ENCODE measurements at regions not wholly inside any gene's neighbourhood (a gene's known extent, or its start where the extent isn't known, plus 50 kb on each side); places are given as distances from the start of the nearest gene placed in this dataset.

- ATAC-seq: no peak
- Mint-ChIP-seq H3K27ac (no peak overlapping the region), H3K9me3 (peaks cover 15% of the 10 kb centered on the region), H3K4me1 (ENCODE audit: low read depth in 2 of 2) (no peaks in the 10 kb centered on the region), H3K36me3 (no peaks in the 10 kb centered on the region), H3K4me3 (no peak overlapping the region), H3K27me3 (no peaks in the 10 kb centered on the region)
- no peak for DNase-seq (ENCODE audit: low spot score)
These were observed 668.6 kb downstream of the SORCS1 start for GRCh38 chr10:106495931-106496330.

- Mint-ChIP-seq H3K4me1 (ENCODE audit: low read depth in 2 of 2) (no peaks in the 10 kb centered on the region), H3K27ac (no peak overlapping the region), H3K27me3 (no peaks in the 10 kb centered on the region), H3K9me3 (peaks cover 17% of the 10 kb centered on the region), H3K4me3 (no peak overlapping the region), H3K36me3 (no peaks in the 10 kb centered on the region)
- DNase-seq (ENCODE audit: low spot score) (no peak), ATAC-seq (no peak)
These were observed 670.8 kb downstream of the SORCS1 start for GRCh38 chr10:106493751-106494150.

GRCh38 chr10:106493226-106493625 is 671.3 kb downstream of the SORCS1 start:
- H3K27ac Mint-ChIP-seq: no peak overlapping the region
- no peaks in the 10 kb centered on the region for H3K4me1 Mint-ChIP-seq (ENCODE audit: low read depth in 2 of 2)
- no peak overlapping the region for H3K4me3 Mint-ChIP-seq
- H3K36me3 Mint-ChIP-seq: no peaks in the 10 kb centered on the region
- no peaks in the 10 kb centered on the region for H3K27me3 Mint-ChIP-seq
- peaks cover 12% of the 10 kb centered on the region for H3K9me3 Mint-ChIP-seq
- DNase-seq (ENCODE audit: low spot score) (no peak), ATAC-seq (no peak)

- H3K36me3 Mint-ChIP-seq: no peaks in the 10 kb centered on the region
- H3K4me3 Mint-ChIP-seq: no peak overlapping the region
- H3K27ac Mint-ChIP-seq: no peak overlapping the region
- no peaks in the 10 kb centered on the region for H3K4me1 Mint-ChIP-seq (ENCODE audit: low read depth in 2 of 2)
- no peak for ATAC-seq
- H3K27me3 Mint-ChIP-seq: no peaks in the 10 kb centered on the region
- DNase-seq (ENCODE audit: low spot score): no peak
- peaks cover 10% of the 10 kb centered on the region for H3K9me3 Mint-ChIP-seq
These were observed 676.8 kb downstream of the SORCS1 start for GRCh38 chr10:106487726-106488125.

- no peak for ATAC-seq
- no peak for DNase-seq (ENCODE audit: low spot score)
These were observed 682.8 kb downstream of the SORCS1 start for GRCh38 chr10:106481598-106482275.

GRCh38 chr10:106479636-106480035 is 684.9 kb downstream of the SORCS1 start:
- H3K4me3 Mint-ChIP-seq: no peak overlapping the region
- peaks cover 17% of the 10 kb centered on the region for H3K9me3 Mint-ChIP-seq
- no peaks in the 10 kb centered on the region for H3K4me1 Mint-ChIP-seq (ENCODE audit: low read depth in 2 of 2)
- no peak overlapping the region for H3K27ac Mint-ChIP-seq
- H3K27me3 Mint-ChIP-seq: no peaks in the 10 kb centered on the region
- ATAC-seq (no peak), DNase-seq (ENCODE audit: low spot score) (no peak)
- H3K36me3 Mint-ChIP-seq: no peaks in the 10 kb centered on the region

More at GRCh38 chr10:106481598-106482275, 682.8 kb downstream of the SORCS1 start:
- Mint-ChIP-seq H3K4me3 (no peak overlapping the region), H3K27ac (no peak overlapping the region), H3K9me3 (peaks cover 20% of the 10 kb centered on the region), H3K27me3 (no peaks in the 10 kb centered on the region), H3K4me1 (ENCODE audit: low read depth in 2 of 2) (no peaks in the 10 kb centered on the region), H3K36me3 (no peaks in the 10 kb centered on the region)

- no peak for ATAC-seq
- Mint-ChIP-seq H3K27ac (no peak overlapping the region), H3K36me3 (no peaks in the 10 kb centered on the region)
These were observed 689.6 kb downstream of the SORCS1 start for GRCh38 chr10:106474876-106475275.

GRCh38 chr10:106473129-106473685 is 691.3 kb downstream of the SORCS1 start:
- H3K36me3 Mint-ChIP-seq: no peaks in the 10 kb centered on the region
- DNase-seq (ENCODE audit: low spot score) (no peak), ATAC-seq (no peak)
- H3K9me3 Mint-ChIP-seq: peaks cover 37% of the 10 kb centered on the region
- no peak overlapping the region for H3K4me3 Mint-ChIP-seq
- no peaks in the 10 kb centered on the region for H3K4me1 Mint-ChIP-seq (ENCODE audit: low read depth in 2 of 2)
- no peaks in the 10 kb centered on the region for H3K27me3 Mint-ChIP-seq
- H3K27ac Mint-ChIP-seq: no peak overlapping the region

More at GRCh38 chr10:106474876-106475275, 689.6 kb downstream of the SORCS1 start:
- no peak for DNase-seq (ENCODE audit: low spot score)
- peaks cover 29% of the 10 kb centered on the region for H3K9me3 Mint-ChIP-seq
- no peaks in the 10 kb centered on the region for H3K27me3 Mint-ChIP-seq
- H3K4me1 Mint-ChIP-seq (ENCODE audit: low read depth in 2 of 2): no peaks in the 10 kb centered on the region
- no peak overlapping the region for H3K4me3 Mint-ChIP-seq

- ATAC-seq: no peak
- H3K9me3 Mint-ChIP-seq: peaks cover 50% of the 10 kb centered on the region
These were observed 697.0 kb downstream of the SORCS1 start for GRCh38 chr10:106467506-106467905.

GRCh38 chr10:106457522-106457921 is 707.0 kb downstream of the SORCS1 start:
- H3K36me3 Mint-ChIP-seq: no peaks in the 10 kb centered on the region
- H3K27me3 Mint-ChIP-seq: no peaks in the 10 kb centered on the region
- H3K4me3 Mint-ChIP-seq: no peak overlapping the region
- peaks cover 8% of the 10 kb centered on the region for H3K9me3 Mint-ChIP-seq
- no peak overlapping the region for H3K27ac Mint-ChIP-seq
- DNase-seq (ENCODE audit: low spot score) (no peak), ATAC-seq (no peak)
- H3K4me1 Mint-ChIP-seq (ENCODE audit: low read depth in 2 of 2): no peaks in the 10 kb centered on the region

More at GRCh38 chr10:106467506-106467905, 697.0 kb downstream of the SORCS1 start:
- no peaks in the 10 kb centered on the region for H3K4me1 Mint-ChIP-seq (ENCODE audit: low read depth in 2 of 2)
- no peak overlapping the region for H3K27ac Mint-ChIP-seq
- H3K36me3 Mint-ChIP-seq: no peaks in the 10 kb centered on the region
- no peaks in the 10 kb centered on the region for H3K27me3 Mint-ChIP-seq
- H3K4me3 Mint-ChIP-seq: no peak overlapping the region
- no peak for DNase-seq (ENCODE audit: low spot score)

GRCh38 chr10:106454233-106454632 is 710.3 kb downstream of the SORCS1 start:
- Mint-ChIP-seq H3K27me3 (no peaks in the 10 kb centered on the region), H3K4me3 (no peak overlapping the region), H3K36me3 (no peaks in the 10 kb centered on the region), H3K27ac (no peak overlapping the region), H3K9me3 (peaks cover 6% of the 10 kb centered on the region), H3K4me1 (ENCODE audit: low read depth in 2 of 2) (no peaks in the 10 kb centered on the region)
- ATAC-seq: no peak
- no peak for DNase-seq (ENCODE audit: low spot score)

- H3K27me3 Mint-ChIP-seq: no peaks in the 10 kb centered on the region
- H3K9me3 Mint-ChIP-seq: peaks cover 17% of the 10 kb centered on the region
- no peaks in the 10 kb centered on the region for H3K36me3 Mint-ChIP-seq
- no peak for DNase-seq (ENCODE audit: low spot score)
- no peak overlapping the region for H3K4me3 Mint-ChIP-seq
- no peak for ATAC-seq
- no peak overlapping the region for H3K27ac Mint-ChIP-seq
- no peaks in the 10 kb centered on the region for H3K4me1 Mint-ChIP-seq (ENCODE audit: low read depth in 2 of 2)
These were observed 713.5 kb downstream of the SORCS1 start for GRCh38 chr10:106450966-106451365.

GRCh38 chr10:106446920-106447319 is 717.6 kb downstream of the SORCS1 start:
- Mint-ChIP-seq H3K36me3 (no peaks in the 10 kb centered on the region), H3K9me3 (peaks cover 26% of the 10 kb centered on the region), H3K27me3 (no peaks in the 10 kb centered on the region), H3K27ac (no peak overlapping the region), H3K4me1 (ENCODE audit: low read depth in 2 of 2) (no peaks in the 10 kb centered on the region), H3K4me3 (no peak overlapping the region)
- ATAC-seq (no peak), DNase-seq (ENCODE audit: low spot score) (no peak)

- no peaks in the 10 kb centered on the region for H3K4me1 Mint-ChIP-seq (ENCODE audit: low read depth in 2 of 2)
- ATAC-seq (no peak), DNase-seq (ENCODE audit: low spot score) (no peak)
- no peaks in the 10 kb centered on the region for H3K36me3 Mint-ChIP-seq
- no peak overlapping the region for H3K27ac Mint-ChIP-seq
- no peak overlapping the region for H3K4me3 Mint-ChIP-seq
- no peaks in the 10 kb centered on the region for H3K27me3 Mint-ChIP-seq
- peaks cover 30% of the 10 kb centered on the region for H3K9me3 Mint-ChIP-seq
These were observed 722.3 kb downstream of the SORCS1 start for GRCh38 chr10:106442223-106442622.

GRCh38 chr10:106440767-106441166 is 723.7 kb downstream of the SORCS1 start:
- Mint-ChIP-seq H3K4me1 (ENCODE audit: low read depth in 2 of 2) (no peaks in the 10 kb centered on the region), H3K9me3 (peaks cover 23% of the 10 kb centered on the region), H3K4me3 (no peak overlapping the region), H3K27ac (no peak overlapping the region), H3K27me3 (no peaks in the 10 kb centered on the region), H3K36me3 (no peaks in the 10 kb centered on the region)
- ATAC-seq: no peak
- DNase-seq (ENCODE audit: low spot score): no peak

Measured in natural killer cell treated with Interleukin-12 subunit alpha and Interleukin-12 subunit beta and Interleukin-15 and Interleukin-18, amount 100 ng/mL, for 72 hours (primary cell).